ENCODE measurements at regions not wholly inside any gene's neighbourhood (a gene's known extent, or its start where the extent isn't known, plus 50 kb on each side); places are given as distances from the start of the nearest gene placed in this dataset.

GRCh38 chr18:41444943-41445342 lies 510.1 kb upstream of the PIK3C3 start:
- no peak for TF ChIP-seq EP300 (IDR thresholded peaks at IDR 0.05; ENCODE audit: borderline replicate concordance in 1 of 2, control insufficient read depth in 1 of 2, low read depth in 2 of 2, low read length in 2 of 2)
- no peak for TF ChIP-seq CTCF (IDR thresholded peaks at IDR 0.05 in 2 of 3, conservative IDR thresholded peaks at IDR 0.05 in 1 of 3; ENCODE audit: control insufficient read depth in 2 of 3, extremely low read depth in 1 of 3, insufficient read depth in 1 of 3, low read depth in 3 of 3, low read length in 3 of 3)
- TF ChIP-seq EZH2 (IDR thresholded peaks at IDR 0.05; ENCODE audit: borderline replicate concordance, control insufficient read depth, low read depth, low read length), result no peak
- no peak for TF ChIP-seq JUND (IDR thresholded peaks at IDR 0.05; ENCODE audit: low read depth, low read length)
- TF ChIP-seq MLLT1 (IDR thresholded peaks at IDR 0.05), result no peak
- no peak for TF ChIP-seq GABPA (IDR thresholded peaks at IDR 0.05; ENCODE audit: low read depth)

Data from GM12878 (cell line).